ENCODE measurements at regions not wholly inside any gene's neighbourhood (a gene's known extent, or its start where the extent isn't known, plus 50 kb on each side); places are given as distances from the start of the nearest gene placed in this dataset.

DNA sequence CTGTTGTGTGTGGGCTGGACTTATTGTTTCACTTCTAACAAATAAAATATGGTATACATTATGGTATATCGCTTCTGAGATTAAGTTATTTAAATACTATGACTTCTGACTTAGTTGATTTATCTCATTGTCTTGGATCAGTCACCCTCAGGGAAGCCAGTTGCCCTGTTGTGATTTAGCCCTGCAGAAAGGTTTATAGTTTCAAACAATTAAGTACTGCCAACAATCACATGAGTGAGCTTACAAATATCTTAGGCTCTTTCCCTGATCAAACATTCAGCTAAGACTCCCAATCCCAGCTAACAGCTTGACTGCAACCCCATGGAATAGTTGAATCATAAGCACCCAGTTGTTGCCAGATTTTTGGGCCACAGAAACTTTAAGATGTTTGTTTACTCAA is 85.4 kb downstream of the MAGEC1 start:
- intact Hi-C loops (cut with micrococcal nuclease; ENCODE audit: unreplicated experiment): no loop called here
- H3K27ac Mint-ChIP-seq (ENCODE audit: unreplicated experiment): no peak overlapping the region
- Histone ChIP-seq H3K9me3 (no peaks in the 10 kb centered on the region), H3K4me1 (no peaks in the 10 kb centered on the region), H3K36me3 (ENCODE audit: control insufficient read depth, insufficient read depth, low read length) (no peaks in the 10 kb centered on the region), H3K27me3 (replicated peaks; ENCODE audit: control insufficient read depth, insufficient read depth, low read length) (no peaks in the 10 kb centered on the region), H3K4me3 (ENCODE audit: low read depth, low read length) (no peak overlapping the region)
- no peak overlapping the region for H3K4me3 Mint-ChIP-seq (ENCODE audit: unreplicated experiment)
- POLR2A ChIA-PET: no interaction called here
- CTCF ChIA-PET: no interaction called here
- BruUV-seq (replicated peaks): no TSS peak
- H3K27me3 Mint-ChIP-seq (ENCODE audit: insufficient read depth, unreplicated experiment): no peaks in the 10 kb centered on the region
- no peak for DNase-seq
- no peaks in the 10 kb centered on the region for H3K4me1 Mint-ChIP-seq (ENCODE audit: low read depth, unreplicated experiment)
- H3K9me3 Mint-ChIP-seq (ENCODE audit: unreplicated experiment): no peaks in the 10 kb centered on the region
- TF ChIP-seq, protein P1, sequence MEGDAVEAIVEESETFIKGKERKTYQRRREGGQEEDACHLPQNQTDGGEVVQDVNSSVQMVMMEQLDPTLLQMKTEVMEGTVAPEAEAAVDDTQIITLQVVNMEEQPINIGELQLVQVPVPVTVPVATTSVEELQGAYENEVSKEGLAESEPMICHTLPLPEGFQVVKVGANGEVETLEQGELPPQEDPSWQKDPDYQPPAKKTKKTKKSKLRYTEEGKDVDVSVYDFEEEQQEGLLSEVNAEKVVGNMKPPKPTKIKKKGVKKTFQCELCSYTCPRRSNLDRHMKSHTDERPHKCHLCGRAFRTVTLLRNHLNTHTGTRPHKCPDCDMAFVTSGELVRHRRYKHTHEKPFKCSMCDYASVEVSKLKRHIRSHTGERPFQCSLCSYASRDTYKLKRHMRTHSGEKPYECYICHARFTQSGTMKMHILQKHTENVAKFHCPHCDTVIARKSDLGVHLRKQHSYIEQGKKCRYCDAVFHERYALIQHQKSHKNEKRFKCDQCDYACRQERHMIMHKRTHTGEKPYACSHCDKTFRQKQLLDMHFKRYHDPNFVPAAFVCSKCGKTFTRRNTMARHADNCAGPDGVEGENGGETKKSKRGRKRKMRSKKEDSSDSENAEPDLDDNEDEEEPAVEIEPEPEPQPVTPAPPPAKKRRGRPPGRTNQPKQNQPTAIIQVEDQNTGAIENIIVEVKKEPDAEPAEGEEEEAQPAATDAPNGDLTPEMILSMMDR (IDR thresholded peaks at IDR 0.05; ENCODE audit: insufficient read depth in 1 of 2, low read depth in 1 of 2, low read length in 1 of 2, severe bottlenecking in 1 of 2, unreplicated experiment in 1 of 2): no peak
- no peaks in the 10 kb centered on the region for H3K36me3 Mint-ChIP-seq (ENCODE audit: insufficient read depth, unreplicated experiment)

DNA sequence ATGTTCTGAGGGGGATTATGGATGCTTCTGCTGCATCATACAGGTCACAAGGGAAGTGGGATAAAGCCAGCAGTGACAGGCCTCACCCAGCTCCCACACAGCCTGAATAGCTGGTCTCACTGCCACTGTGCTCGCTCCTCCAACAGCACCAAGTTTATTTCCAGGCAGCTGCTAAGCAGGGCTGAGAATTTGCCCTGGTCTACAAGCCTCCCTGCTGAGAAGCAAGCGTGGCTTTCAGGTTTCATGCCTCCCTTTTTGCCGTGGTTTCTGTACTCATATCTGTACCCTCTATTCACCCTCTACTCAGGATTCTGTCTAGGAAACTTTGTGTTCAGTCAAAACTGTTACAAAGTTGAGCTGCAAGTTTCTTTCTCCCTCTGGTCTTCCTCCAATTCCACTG is 78.6 kb downstream of the MAGEC1 start:
- ChIA-PET CTCF (no interaction called here), POLR2A (no interaction called here)
- Histone ChIP-seq H3K9me3 (no peaks in the 10 kb centered on the region), H3K36me3 (ENCODE audit: control insufficient read depth, insufficient read depth, low read length) (no peaks in the 10 kb centered on the region), H3K27me3 (replicated peaks; ENCODE audit: control insufficient read depth, insufficient read depth, low read length) (no peaks in the 10 kb centered on the region), H3K4me1 (no peaks in the 10 kb centered on the region), H3K4me3 (ENCODE audit: low read depth, low read length) (no peak overlapping the region)
- peaks cover 7% of the 10 kb centered on the region for H3K9me3 Mint-ChIP-seq (ENCODE audit: unreplicated experiment)
- TF ChIP-seq, protein P1 (IDR thresholded peaks at IDR 0.05; ENCODE audit: insufficient read depth in 1 of 2, low read depth in 1 of 2, low read length in 1 of 2, severe bottlenecking in 1 of 2, unreplicated experiment in 1 of 2): no peak
- no TSS peak for BruUV-seq (replicated peaks)
- intact Hi-C loops (cut with micrococcal nuclease; ENCODE audit: unreplicated experiment): no loop called here
- no peaks in the 10 kb centered on the region for H3K4me1 Mint-ChIP-seq (ENCODE audit: low read depth, unreplicated experiment)
- H3K27ac Mint-ChIP-seq (ENCODE audit: unreplicated experiment): no peak overlapping the region
- no peak for DNase-seq
- H3K27me3 Mint-ChIP-seq (ENCODE audit: insufficient read depth, unreplicated experiment): no peaks in the 10 kb centered on the region
- no peaks in the 10 kb centered on the region for H3K36me3 Mint-ChIP-seq (ENCODE audit: insufficient read depth, unreplicated experiment)
- H3K4me3 Mint-ChIP-seq (ENCODE audit: unreplicated experiment): no peak overlapping the region

DNA sequence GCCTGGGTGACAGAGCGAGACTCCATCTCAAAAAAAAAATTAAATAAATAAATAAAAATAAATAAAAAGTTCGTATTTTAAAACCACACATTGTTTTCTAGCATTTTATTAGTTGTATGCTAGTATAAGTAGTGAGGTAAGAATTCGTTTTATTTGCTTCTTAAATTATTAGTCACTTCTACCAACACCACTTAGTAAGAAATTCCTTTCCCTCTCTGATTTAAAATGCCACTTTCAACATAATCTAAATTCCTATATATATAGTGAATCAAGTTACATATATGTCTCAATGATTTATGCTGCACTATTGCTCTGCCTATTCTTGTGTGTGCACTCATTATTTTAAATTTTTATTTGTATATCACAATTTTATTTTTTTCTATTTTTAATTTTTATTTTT is 72.1 kb downstream of the MAGEC1 start:
- Mint-ChIP-seq H3K27me3 (ENCODE audit: insufficient read depth, unreplicated experiment) (no peaks in the 10 kb centered on the region), H3K36me3 (ENCODE audit: insufficient read depth, unreplicated experiment) (peaks cover 6% of the 10 kb centered on the region), H3K9me3 (ENCODE audit: unreplicated experiment) (peaks cover 7% of the 10 kb centered on the region), H3K4me3 (ENCODE audit: unreplicated experiment) (no peak overlapping the region), H3K27ac (ENCODE audit: unreplicated experiment) (no peak overlapping the region), H3K4me1 (ENCODE audit: low read depth, unreplicated experiment) (no peaks in the 10 kb centered on the region)
- BruUV-seq (replicated peaks): no TSS peak
- intact Hi-C loops (cut with micrococcal nuclease; ENCODE audit: unreplicated experiment): no loop called here
- Histone ChIP-seq H3K36me3 (ENCODE audit: control insufficient read depth, insufficient read depth, low read length) (no peaks in the 10 kb centered on the region), H3K4me1 (no peaks in the 10 kb centered on the region), H3K27me3 (replicated peaks; ENCODE audit: control insufficient read depth, insufficient read depth, low read length) (no peaks in the 10 kb centered on the region), H3K9me3 (no peaks in the 10 kb centered on the region), H3K4me3 (ENCODE audit: low read depth, low read length) (no peak overlapping the region)
- POLR2A ChIA-PET: no interaction called here
- TF ChIP-seq, protein P1 (IDR thresholded peaks at IDR 0.05; ENCODE audit: insufficient read depth in 1 of 2, low read depth in 1 of 2, low read length in 1 of 2, severe bottlenecking in 1 of 2, unreplicated experiment in 1 of 2): no peak
- CTCF ChIA-PET: no interaction called here
- DNase-seq: no peak

All from Caco-2 (cell line).